GM21390 (cell line): ENCODE measurements at regions not wholly inside any gene's neighbourhood (a gene's known extent, or its start where the extent isn't known, plus 50 kb on each side); places are given as distances from the start of the nearest gene placed in this dataset.
A peak's percentile ranks its signal among the peaks of the same experiment; 100 is the strongest.

ENCODE experiments used
- ATAC-seq: cut with Tn5 transposase; IDR thresholded peaks from one replicate; pipeline ENCODE4 v1.9.1; 2021; ENCODE audit not compliant: unreplicated experiment

- ATAC-seq: peak; percentile 76
Observed at GRCh38 chr1:235011599-235012435, 116.8 kb downstream of the TOMM20 start.

DNA sequence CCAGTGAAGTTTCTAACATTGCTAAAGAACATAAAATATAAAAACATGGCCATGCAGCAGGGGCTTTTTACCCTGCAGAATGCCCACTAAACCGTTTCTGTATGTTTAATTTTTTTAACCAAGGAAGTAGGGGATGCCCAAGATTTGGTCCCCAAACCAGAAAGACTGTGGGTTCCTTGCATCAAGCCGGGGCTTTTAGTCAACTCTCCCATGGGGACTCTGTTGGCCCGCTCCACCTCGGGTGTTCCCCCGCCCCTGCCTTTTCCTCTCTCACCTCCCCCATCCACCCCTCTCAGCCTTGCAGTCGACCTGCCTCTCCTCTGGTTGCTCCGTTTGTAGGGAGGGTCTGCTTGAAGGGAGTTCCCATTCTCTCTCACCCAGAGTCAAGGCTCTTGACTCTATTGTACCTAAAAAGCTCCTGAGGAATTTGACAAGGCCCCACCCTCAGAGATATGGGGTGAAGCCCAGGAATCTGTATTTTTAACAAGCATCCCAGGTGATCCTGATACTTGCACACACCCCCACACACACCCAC, 117.5 kb downstream of the TOMM20 start:
- ATAC-seq: no peak

GRCh38 chr1:235009561-235010306, 118.9 kb downstream of the TOMM20 start:
- ATAC-seq: no peak

- no peak for ATAC-seq
Observed at GRCh38 chr1:235009074-235009473, 119.6 kb downstream of the TOMM20 start.

GRCh38 chr1:235008239-235008638, 120.4 kb downstream of the TOMM20 start:
- no peak for ATAC-seq

- ATAC-seq: no peak
Observed at GRCh38 chr1:235006816-235007215, 121.8 kb downstream of the TOMM20 start.

- no peak for ATAC-seq
Observed at GRCh38 chr1:235006132-235006721, 122.4 kb downstream of the TOMM20 start.

GRCh38 chr1:235004840-235005391, 123.7 kb downstream of the TOMM20 start:
- no peak for ATAC-seq

GRCh38 chr1:235004276-235004675, 124.4 kb downstream of the TOMM20 start:
- ATAC-seq: no peak

DNA sequence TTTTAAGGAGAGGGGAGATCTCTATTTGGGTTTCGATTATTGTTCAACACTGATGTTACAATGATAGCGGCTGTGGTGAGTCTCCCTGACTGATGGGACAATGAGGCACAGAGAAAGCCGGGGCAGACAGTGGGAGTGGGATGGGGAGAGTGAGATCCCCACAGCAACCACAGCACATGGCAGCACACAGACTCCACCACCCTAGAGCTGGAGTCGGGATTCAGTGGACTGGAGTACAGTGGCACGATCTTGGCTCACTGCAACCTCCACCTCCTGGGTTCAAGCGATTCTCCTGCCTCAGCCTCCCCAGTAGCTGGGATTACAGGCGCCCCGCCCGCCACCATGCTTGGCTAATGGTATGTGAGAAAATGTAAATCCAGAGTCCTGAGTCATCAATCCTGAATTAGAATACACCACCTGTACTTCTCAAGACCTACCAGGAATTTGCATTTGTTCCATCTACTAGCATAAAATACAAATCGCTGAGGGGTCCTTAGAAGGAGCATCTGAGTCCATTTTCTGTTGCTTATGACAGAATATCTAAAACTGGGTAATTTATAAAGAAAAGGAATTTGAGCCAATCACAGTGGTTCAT, 125.8 kb downstream of the TOMM20 start:
- ATAC-seq: no peak

DNA sequence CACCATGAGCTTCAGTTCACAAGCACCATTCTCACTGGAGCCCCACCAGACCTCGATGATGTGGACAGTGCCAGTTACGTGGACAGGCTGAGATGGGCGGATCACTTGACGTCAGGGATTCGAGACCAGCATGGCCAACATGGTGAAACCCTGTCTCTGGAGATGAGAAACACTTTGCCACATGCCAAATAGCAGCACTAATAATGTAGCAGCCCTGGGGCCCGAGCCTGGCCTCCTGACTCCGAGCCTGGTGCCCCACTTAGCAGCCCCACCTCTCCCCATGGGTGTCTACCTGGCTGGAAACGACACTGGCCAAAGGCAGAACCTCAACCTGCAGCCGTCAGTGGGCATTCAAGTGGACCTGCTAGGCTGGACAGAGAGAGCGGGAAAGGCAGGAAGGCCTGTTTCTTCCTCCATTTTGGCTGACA, 129.1 kb downstream of the TOMM20 start:
- ATAC-seq: no peak

DNA sequence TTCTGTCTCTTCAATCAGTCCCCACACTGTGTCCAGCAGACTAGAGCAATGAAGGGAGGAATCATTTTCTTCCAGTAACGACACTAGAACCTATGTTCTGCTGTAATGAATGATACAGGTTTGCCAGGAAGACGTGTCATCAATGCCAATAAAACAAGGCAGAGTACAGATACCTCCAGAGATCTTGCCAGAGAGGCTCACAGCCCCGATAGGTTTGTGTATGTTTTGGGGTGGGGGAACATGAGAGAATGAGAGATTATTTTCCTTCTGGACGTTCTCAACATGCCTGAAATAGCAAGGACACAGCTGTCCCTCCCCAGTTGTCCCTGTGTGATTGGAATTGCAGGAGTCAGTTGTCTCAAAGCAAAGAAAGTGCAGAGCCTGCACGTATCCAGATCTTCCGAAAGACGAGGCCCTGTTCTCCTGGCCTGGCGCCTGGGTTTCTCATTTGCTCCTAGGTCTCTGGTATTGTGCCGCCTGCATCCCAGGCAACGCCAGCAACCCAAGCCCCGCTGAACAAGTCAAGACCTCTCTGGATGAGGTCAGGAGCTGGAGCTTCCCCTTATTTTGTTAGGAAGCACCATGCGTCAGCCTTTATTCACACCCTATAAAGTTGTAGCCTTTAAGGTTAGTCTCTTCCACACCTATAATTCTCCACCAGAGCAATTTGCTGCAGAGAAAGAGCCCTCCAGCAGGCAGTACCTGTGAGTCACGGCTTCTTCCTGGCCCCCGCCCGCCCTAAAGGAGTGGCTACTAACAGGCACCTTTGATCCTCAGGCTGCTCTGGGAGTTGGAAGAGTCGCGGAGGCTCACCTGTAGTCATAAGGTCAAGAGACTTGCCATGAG, 130.5 kb downstream of the TOMM20 start:
- no peak for ATAC-seq

GRCh38 chr1:234997201-234997895, 131.3 kb downstream of the TOMM20 start:
- ATAC-seq: no peak

- no peak for ATAC-seq
Observed at GRCh38 chr1:234996245-234996757, 132.3 kb downstream of the TOMM20 start.

GRCh38 chr1:234994436-234995295, 134.0 kb downstream of the TOMM20 start:
- ATAC-seq: no peak

- no peak for ATAC-seq
Observed at GRCh38 chr1:234992065-234992464, 136.6 kb downstream of the TOMM20 start.

- ATAC-seq: no peak
Observed at GRCh38 chr1:234990874-234991801, 137.5 kb downstream of the TOMM20 start.
